ENCODE measurements at regions not wholly inside any gene's neighbourhood (a gene's known extent, or its start where the extent isn't known, plus 50 kb on each side); places are given as distances from the start of the nearest gene placed in this dataset.

- no peak for TF ChIP-seq CTCF (IDR thresholded peaks at IDR 0.05; ENCODE audit: low read depth, low read length, poor library complexity, severe bottlenecking)
- no peak for TF ChIP-seq EZH2phosphoT487 (IDR thresholded peaks at IDR 0.05; ENCODE audit: borderline replicate concordance, low read length)
These were observed 90.6 kb upstream of the RALGPS2 start for GRCh38 chr1:178634445-178634844.
